ENCODE measurements at regions not wholly inside any gene's neighbourhood (a gene's known extent, or its start where the extent isn't known, plus 50 kb on each side); places are given as distances from the start of the nearest gene placed in this dataset.

GRCh38 chr14:98175436-98175835, 1096.6 kb downstream of the BCL11B start:
- TF ChIP-seq POLR2A (IDR thresholded peaks at IDR 0.05; ENCODE audit: low read length) (no peak), GATA1 (IDR thresholded peaks at IDR 0.05; ENCODE audit: low read depth, low read length) (no peak)

Data from erythroblast (primary cell).